Effector memory CD4-positive, alpha-beta T cell (primary cell): ENCODE measurements at regions not wholly inside any gene's neighbourhood (a gene's known extent, or its start where the extent isn't known, plus 50 kb on each side); places are given as distances from the start of the nearest gene placed in this dataset.
"Not testable (repeated sequence)": the region's sequence is repeated elsewhere in the genome, so short reads cannot be mapped to it uniquely, and the experiment has no call there.

Experiments
- DNase-seq, 3 donors: peaks; one replicate each; pipeline ENCODE4 v3.0.0-alpha.2; 2020
- H3K27ac ChIP-seq: 2 replicates; pipeline ENCODE4 v1.7.0; 2013; ENCODE audit warnings: mild to moderate bottlenecking, low read length, moderate library complexity; ENCODE audit not compliant: insufficient read depth, poor library complexity, severe bottlenecking
- H3K27me3 ChIP-seq: replicated peaks from 2 replicates; pipeline ENCODE4 v1.7.0; 2013; ENCODE audit warnings: mild to moderate bottlenecking, low read length; ENCODE audit not compliant: insufficient read depth, control insufficient read depth, poor library complexity, severe bottlenecking
- H3K36me3 ChIP-seq: 2 replicates; pipeline ENCODE4 v1.7.0; 2013; ENCODE audit warnings: mild to moderate bottlenecking, low read length, moderate library complexity; ENCODE audit not compliant: control insufficient read depth, insufficient read depth
- H3K4me1 ChIP-seq: 2 replicates; pipeline ENCODE4 v1.7.0; 2013; ENCODE audit warnings: low read length, mild to moderate bottlenecking; ENCODE audit not compliant: control insufficient read depth, insufficient read depth, poor library complexity, severe bottlenecking
- H3K4me3 ChIP-seq: 2 replicates; pipeline ENCODE4 v1.7.0; 2013; ENCODE audit warnings: low read length, low read depth, mild to moderate bottlenecking; ENCODE audit not compliant: insufficient read depth, poor library complexity, severe bottlenecking
- H3K9me3 ChIP-seq: 2 replicates; pipeline ENCODE4 v1.7.0; 2013; ENCODE audit warnings: mild to moderate bottlenecking, low read length, moderate library complexity; ENCODE audit not compliant: control insufficient read depth

GRCh38 chr21:25531538-25532250 is 75.6 kb downstream of the MRPL39 start:
- not testable (repeated sequence) for H3K9me3 ChIP-seq, H3K27ac ChIP-seq, DNase-seq, H3K27me3 ChIP-seq, H3K4me1 ChIP-seq, H3K36me3 ChIP-seq, H3K4me3 ChIP-seq

GRCh38 chr21:25528515-25528914 is 78.8 kb downstream of the MRPL39 start:
- Histone ChIP-seq H3K4me3 (no peak overlapping the region), H3K27me3 (no peaks in the 10 kb centered on the region), H3K36me3 (no peaks in the 10 kb centered on the region), H3K27ac (no peak overlapping the region), H3K9me3 (no peaks in the 10 kb centered on the region), H3K4me1 (no peaks in the 10 kb centered on the region)
- no peak for DNase-seq

- no peak overlapping the region for H3K27ac ChIP-seq
- H3K9me3 ChIP-seq = no peaks in the 10 kb centered on the region
- no peaks in the 10 kb centered on the region for H3K4me1 ChIP-seq
- H3K36me3 ChIP-seq = no peaks in the 10 kb centered on the region
- no peak overlapping the region for H3K4me3 ChIP-seq
- H3K27me3 ChIP-seq = peaks cover 3% of the 10 kb centered on the region
- DNase-seq = no peak
Measured at GRCh38 chr21:25518491-25518911, 88.8 kb downstream of the MRPL39 start.

GRCh38 chr21:25515484-25516405 is 91.5 kb downstream of the MRPL39 start:
- Histone ChIP-seq H3K27ac (no peak overlapping the region), H3K4me3 (no peak overlapping the region), H3K36me3 (no peaks in the 10 kb centered on the region), H3K27me3 (peaks cover 3% of the 10 kb centered on the region), H3K4me1 (no peaks in the 10 kb centered on the region), H3K9me3 (no peaks in the 10 kb centered on the region)
- DNase-seq = no peak

GRCh38 chr21:25513810-25514209 is 93.5 kb downstream of the MRPL39 start:
- DNase-seq = no peak
- H3K36me3 ChIP-seq = no peaks in the 10 kb centered on the region
- H3K27me3 ChIP-seq = peaks cover 3% of the 10 kb centered on the region
- H3K4me3 ChIP-seq = no peak overlapping the region
- H3K9me3 ChIP-seq = no peaks in the 10 kb centered on the region
- no peaks in the 10 kb centered on the region for H3K4me1 ChIP-seq
- no peak overlapping the region for H3K27ac ChIP-seq

DNA sequence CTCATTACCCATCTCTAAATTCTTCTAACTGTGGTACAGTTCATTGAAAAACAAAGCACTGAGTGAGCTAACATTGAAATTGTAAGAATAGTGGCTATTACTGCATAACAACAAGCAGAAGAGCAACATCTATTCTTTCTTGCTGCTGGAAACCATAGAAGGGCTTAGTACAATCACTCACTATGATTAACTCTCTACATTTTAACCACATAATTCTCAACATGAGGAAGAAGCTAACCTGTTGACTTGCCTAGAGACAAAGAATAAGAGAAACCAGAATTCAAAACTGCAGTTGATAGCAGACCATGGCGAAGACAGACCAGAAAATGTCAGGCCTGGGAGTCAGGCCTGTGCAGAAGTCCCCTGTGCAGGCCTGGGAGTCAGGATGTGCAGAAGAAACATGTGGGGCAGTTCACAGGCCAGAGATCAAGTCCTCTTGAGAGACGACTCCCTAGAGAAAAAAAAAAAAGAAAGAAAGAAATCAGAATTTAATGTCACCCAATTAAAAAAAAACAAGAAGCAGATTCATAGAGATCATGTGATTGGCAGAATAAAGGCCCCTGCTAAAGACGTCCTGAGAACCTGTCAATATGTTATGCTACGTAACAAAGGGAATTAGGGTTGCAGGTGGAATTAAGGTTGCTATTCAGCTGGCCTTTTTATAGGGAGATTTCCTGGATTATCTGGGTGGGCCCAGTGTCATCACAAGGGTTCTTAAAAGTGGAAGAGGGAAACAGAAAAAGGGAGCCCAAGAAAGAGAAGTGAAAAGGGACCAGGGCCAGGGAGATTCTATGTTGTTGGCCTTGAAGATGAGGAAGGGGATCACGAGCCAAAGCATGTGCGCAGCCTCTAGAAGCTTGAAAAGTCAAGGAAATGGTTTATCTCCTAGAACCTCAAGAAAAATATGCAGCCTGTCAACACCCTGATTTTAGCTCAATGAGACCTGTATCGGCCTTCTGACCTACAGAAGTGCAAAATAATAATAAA is 94.9 kb downstream of the MRPL39 start:
- Histone ChIP-seq H3K9me3 (no peaks in the 10 kb centered on the region), H3K27me3 (peaks cover 3% of the 10 kb centered on the region), H3K36me3 (no peaks in the 10 kb centered on the region), H3K4me3 (no peak overlapping the region), H3K27ac (no peak overlapping the region), H3K4me1 (no peaks in the 10 kb centered on the region)
- DNase-seq = no peak

GRCh38 chr21:25509862-25510261 is 97.4 kb downstream of the MRPL39 start:
- no peaks in the 10 kb centered on the region for H3K9me3 ChIP-seq
- no peaks in the 10 kb centered on the region for H3K36me3 ChIP-seq
- no peak overlapping the region for H3K27ac ChIP-seq
- peaks cover 1% of the 10 kb centered on the region for H3K27me3 ChIP-seq
- no peak overlapping the region for H3K4me3 ChIP-seq
- no peaks in the 10 kb centered on the region for H3K4me1 ChIP-seq
- no peak for DNase-seq

DNA sequence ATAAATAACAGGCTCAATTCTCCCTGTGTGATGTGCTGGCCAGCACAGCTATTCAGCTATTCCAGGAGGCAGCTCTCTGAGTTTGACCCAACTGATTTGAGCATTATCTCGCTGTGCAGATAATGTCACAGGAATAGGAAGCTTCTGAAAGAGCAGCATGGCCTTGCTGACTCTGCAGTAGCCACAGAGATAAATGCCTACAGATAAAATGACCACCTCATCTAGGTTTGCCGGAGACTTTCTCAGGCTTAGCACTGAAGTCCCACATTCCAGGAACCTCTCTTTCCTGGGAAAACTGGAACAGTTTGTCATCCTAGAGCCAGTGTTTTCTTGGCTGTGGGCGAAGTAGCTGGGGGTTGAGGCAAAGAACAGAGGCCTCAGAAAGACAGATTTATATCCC is 98.9 kb downstream of the MRPL39 start:
- Histone ChIP-seq H3K4me1 (no peaks in the 10 kb centered on the region), H3K4me3 (no peak overlapping the region), H3K27me3 (no peaks in the 10 kb centered on the region), H3K27ac (no peak overlapping the region), H3K36me3 (no peaks in the 10 kb centered on the region), H3K9me3 (no peaks in the 10 kb centered on the region)
- DNase-seq = no peak

- H3K4me3 ChIP-seq = no peak overlapping the region
- H3K27ac ChIP-seq = no peak overlapping the region
- H3K9me3 ChIP-seq = no peaks in the 10 kb centered on the region
- H3K27me3 ChIP-seq = no peaks in the 10 kb centered on the region
- no peak for DNase-seq
- H3K4me1 ChIP-seq = no peaks in the 10 kb centered on the region
- H3K36me3 ChIP-seq = no peaks in the 10 kb centered on the region
Measured at GRCh38 chr21:25507522-25507921, 99.8 kb downstream of the MRPL39 start.
